ENCODE measurements at regions not wholly inside any gene's neighbourhood (a gene's known extent, or its start where the extent isn't known, plus 50 kb on each side); places are given as distances from the start of the nearest gene placed in this dataset.

DNA sequence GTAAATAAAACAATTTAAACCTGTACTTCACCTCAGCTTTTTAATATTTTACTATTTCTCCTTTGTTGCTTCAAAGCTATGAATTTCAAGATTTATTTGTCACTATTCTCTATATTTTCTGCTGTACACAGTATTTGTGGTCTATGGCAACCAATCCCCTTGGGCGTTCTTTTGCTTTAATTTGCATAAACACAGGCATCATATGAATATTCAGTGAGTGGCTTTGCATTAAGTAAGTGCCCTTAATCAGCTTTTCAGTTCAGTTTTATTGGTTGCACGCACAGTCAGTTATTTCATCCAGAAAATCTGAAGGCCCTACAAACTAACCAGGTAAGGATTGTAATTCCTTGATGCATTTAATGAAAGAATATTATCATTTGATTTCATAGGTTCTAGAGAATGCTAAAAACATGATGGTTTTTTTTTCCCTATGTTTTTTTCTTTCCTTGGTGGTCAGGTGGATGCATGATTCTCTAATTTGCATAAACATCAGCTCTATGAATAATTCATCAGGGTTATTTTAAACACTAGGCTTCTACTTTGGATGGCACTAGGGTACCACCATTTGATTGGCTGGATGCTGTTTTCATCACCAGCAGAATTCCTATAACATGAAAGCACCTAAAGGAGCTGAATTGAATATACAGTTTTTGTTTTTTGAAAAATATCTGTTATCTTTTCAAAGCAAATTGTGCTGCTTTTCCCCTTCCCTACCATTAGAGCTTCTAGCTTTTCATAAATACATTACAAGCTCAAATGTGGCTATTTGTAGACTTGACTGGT, 249.2 kb upstream of the CCNH start:
- TF ChIP-seq, protein P1, sequence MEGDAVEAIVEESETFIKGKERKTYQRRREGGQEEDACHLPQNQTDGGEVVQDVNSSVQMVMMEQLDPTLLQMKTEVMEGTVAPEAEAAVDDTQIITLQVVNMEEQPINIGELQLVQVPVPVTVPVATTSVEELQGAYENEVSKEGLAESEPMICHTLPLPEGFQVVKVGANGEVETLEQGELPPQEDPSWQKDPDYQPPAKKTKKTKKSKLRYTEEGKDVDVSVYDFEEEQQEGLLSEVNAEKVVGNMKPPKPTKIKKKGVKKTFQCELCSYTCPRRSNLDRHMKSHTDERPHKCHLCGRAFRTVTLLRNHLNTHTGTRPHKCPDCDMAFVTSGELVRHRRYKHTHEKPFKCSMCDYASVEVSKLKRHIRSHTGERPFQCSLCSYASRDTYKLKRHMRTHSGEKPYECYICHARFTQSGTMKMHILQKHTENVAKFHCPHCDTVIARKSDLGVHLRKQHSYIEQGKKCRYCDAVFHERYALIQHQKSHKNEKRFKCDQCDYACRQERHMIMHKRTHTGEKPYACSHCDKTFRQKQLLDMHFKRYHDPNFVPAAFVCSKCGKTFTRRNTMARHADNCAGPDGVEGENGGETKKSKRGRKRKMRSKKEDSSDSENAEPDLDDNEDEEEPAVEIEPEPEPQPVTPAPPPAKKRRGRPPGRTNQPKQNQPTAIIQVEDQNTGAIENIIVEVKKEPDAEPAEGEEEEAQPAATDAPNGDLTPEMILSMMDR (conservative IDR thresholded peaks at IDR 0.05; ENCODE audit: low read length): no peak
- no peak for TF ChIP-seq EZH2phosphoT487 (IDR thresholded peaks at IDR 0.05; ENCODE audit: borderline replicate concordance, low read depth, low read length)

All from OCI-LY7 (cell line).